Brain microvascular endothelial cell (primary cell): ENCODE measurements at regions not wholly inside any gene's neighbourhood (a gene's known extent, or its start where the extent isn't known, plus 50 kb on each side); places are given as distances from the start of the nearest gene placed in this dataset.
"Not testable (repeated sequence)": the region's sequence is repeated elsewhere in the genome, so short reads cannot be mapped to it uniquely, and the experiment has no call there.

ENCODE experiments used
- DNase-seq: peaks from one replicate; pipeline ENCODE4 v3.0.0-alpha.2; 2020
- H3K27ac ChIP-seq: fragments of 250-450 bp; sonication (Bioruptor Pico); 2 replicates; pipeline ENCODE4 v1.5.1; 2020; ENCODE audit warnings: mild to moderate bottlenecking, moderate library complexity
- H3K27me3 ChIP-seq: fragments of 250-450 bp; sonication (Bioruptor Pico); replicated peaks from 2 replicates; pipeline ENCODE4 v1.5.1; 2020; ENCODE audit warnings: mild to moderate bottlenecking
- H3K36me3 ChIP-seq: fragments of 250-450 bp; sonication (Bioruptor Pico); replicated peaks from 2 replicates; pipeline ENCODE4 v1.5.1; 2020; ENCODE audit warnings: mild to moderate bottlenecking
- H3K4me3 ChIP-seq: 2 replicates; pipeline ENCODE4 v1.5.1; 2011; ENCODE audit warnings: low read depth, mild to moderate bottlenecking, control low read depth, low read length, moderate library complexity
- CTCF ChIP-seq: IDR thresholded peaks from 2 replicates; pipeline ENCODE4 v1.5.1; 2011; ENCODE audit warnings: low read depth, mild to moderate bottlenecking, moderate library complexity, low read length, control low read depth, inconsistent platforms; ENCODE audit errors: missing control alignments
- in situ Hi-C: cut with HindIII; loops from 2 replicates; pipeline ENCODE4 v1.10.0; 2017; ENCODE audit warnings: low sequenced_read_pairs, low pct_ligation_motif_present

GRCh38 chr13:59424661-59425060 is 739.1 kb downstream of the DIAPH3 start:
- peak; percentile 76 for DNase-seq

GRCh38 chr13:59425211-59425741 is 738.5 kb downstream of the DIAPH3 start:
- Histone ChIP-seq H3K27me3 (no peaks in the 10 kb centered on the region), H3K36me3 (no peaks in the 10 kb centered on the region), H3K27ac (peak overlapping the region; percentile 92), H3K4me3 (no peak overlapping the region)
- in situ Hi-C loops = no loop called here
- peak; percentile 62 for DNase-seq
- no peak for TF ChIP-seq CTCF

More at GRCh38 chr13:59424661-59425060, 739.1 kb downstream of the DIAPH3 start:
- Histone ChIP-seq H3K27ac (peak overlapping the region; percentile 92), H3K36me3 (no peaks in the 10 kb centered on the region), H3K27me3 (no peaks in the 10 kb centered on the region), H3K4me3 (no peak overlapping the region)
- in situ Hi-C loops = no loop called here
- no peak for TF ChIP-seq CTCF

GRCh38 chr13:59435024-59435423 is 728.7 kb downstream of the DIAPH3 start:
- no peaks in the 10 kb centered on the region for H3K36me3 ChIP-seq
- H3K27me3 ChIP-seq = no peaks in the 10 kb centered on the region
- in situ Hi-C loops = no loop called here

DNA sequence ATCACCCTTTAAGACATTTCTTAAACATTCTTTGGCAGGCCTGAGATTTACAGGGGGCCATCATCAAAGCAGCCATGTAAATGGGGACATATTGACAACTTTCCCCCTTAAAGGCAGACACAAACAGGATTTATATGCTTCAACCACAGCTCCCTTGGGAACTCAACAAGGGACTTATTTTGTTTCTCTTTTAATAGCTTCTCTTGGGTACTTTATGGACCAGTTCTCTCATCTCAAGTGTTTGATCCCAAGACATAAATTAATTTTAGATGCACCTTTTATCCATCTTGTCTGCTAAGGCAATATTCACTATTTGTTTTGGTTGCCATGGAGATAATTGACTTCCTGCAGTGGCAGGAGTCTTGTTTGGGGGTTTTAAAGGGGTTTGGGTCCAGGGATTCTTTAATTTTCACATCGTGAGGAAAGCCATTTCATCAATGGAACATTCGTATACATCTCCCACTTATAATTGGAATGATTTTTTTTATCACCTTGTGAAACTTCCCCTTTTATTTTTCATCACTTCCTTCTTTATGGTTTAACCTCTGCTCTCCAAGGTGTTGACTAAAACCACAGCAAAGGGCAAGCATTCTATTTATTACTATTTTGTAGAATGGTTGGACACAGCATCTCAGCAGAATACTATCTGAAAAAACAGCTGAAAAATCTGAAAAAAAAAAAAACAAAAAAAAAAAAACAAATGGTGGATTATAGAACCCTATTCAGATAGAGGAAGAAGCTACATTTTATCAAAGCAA is 726.0 kb downstream of the DIAPH3 start:
- no peak for DNase-seq

More at GRCh38 chr13:59435024-59435423, 728.7 kb downstream of the DIAPH3 start:
- no peak for DNase-seq
- H3K4me3 ChIP-seq = no peak overlapping the region
- TF ChIP-seq CTCF = no peak
- H3K27ac ChIP-seq = no peak overlapping the region

DNA sequence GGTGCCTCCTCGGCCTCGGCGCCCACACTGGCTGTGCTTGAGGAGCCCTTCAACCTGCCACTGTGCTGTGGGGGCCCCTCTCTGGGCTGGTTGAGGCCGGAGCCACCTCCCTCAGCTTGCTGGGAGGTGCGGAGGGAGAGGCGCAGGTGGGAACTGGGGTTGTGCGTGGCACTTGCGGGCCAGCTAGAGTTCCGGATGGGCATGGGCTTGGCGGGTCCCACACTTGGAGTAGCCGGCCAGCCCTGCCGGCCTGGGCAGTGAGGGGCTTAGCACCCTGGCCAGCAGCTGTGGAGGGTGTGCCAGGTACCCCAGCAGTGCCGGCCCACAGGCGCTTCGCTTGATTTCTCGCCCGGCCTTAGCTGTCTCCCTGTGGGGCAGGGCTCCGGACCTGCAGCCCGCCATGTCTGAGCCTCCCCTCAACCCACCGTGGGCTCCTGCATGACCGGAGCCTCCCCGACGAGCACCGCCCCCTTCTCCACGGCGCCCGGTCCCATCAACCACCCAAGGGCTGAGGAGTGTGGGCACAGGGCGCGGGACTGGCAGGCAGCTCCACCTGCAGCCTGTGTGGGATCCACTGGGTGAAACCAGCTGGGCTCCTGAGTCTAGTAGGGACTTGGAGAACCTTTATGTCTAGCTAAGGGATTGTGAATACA is 723.8 kb downstream of the DIAPH3 start:
- in situ Hi-C loops = no loop called here
- DNase-seq = no peak
- no peak for TF ChIP-seq CTCF

More for the DNA sequence above, 726.0 kb downstream of the DIAPH3 start:
- Histone ChIP-seq H3K36me3 (no peaks in the 10 kb centered on the region), H3K4me3 (no peak overlapping the region), H3K27me3 (no peaks in the 10 kb centered on the region), H3K27ac (no peak overlapping the region)
- in situ Hi-C loops = no loop called here
- no peak for TF ChIP-seq CTCF

DNA sequence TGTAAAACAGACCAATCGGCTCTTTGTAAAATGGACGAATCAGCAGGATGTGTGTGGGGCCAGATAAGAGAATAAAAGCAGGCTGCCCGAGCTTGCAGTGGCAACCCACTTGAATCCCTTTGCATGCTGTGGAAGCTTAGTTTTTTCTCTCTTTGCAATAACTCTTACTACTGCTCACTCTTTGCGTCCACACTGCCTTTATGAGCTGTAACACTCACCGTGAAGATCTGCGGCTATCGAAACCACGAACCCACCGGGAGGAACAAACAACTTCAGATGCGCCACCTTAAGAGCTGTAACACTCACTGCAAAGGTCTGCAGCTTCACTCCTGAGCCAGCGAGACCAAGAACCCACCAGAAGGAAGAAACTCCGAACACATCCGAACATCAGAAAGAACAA is 722.7 kb downstream of the DIAPH3 start:
- H3K27ac ChIP-seq, DNase-seq, H3K36me3 ChIP-seq, H3K4me3 ChIP-seq, in situ Hi-C loops, H3K27me3 ChIP-seq: not testable (repeated sequence)

More for the DNA sequence above, 723.8 kb downstream of the DIAPH3 start:
- H3K27ac ChIP-seq = no peak overlapping the region
- H3K4me3 ChIP-seq = no peak overlapping the region
- H3K27me3 ChIP-seq = no peaks in the 10 kb centered on the region
- no peaks in the 10 kb centered on the region for H3K36me3 ChIP-seq
